SK-N-MC (cell line): ENCODE measurements at regions not wholly inside any gene's neighbourhood (a gene's known extent, or its start where the extent isn't known, plus 50 kb on each side); places are given as distances from the start of the nearest gene placed in this dataset.

Experiments
- DNase-seq: peaks from one replicate; pipeline ENCODE4 v3.0.0-alpha.2; 2011; ENCODE audit warnings: low read depth, low spot score
- H3K27ac ChIP-seq: fragments of 200-600 bp; sonication (generic); 2 replicates; pipeline ENCODE4 v1.5.1; 2016; ENCODE audit warnings: mixed run types
- H3K36me3 ChIP-seq: fragments of 200-600 bp; sonication (generic); 2 replicates; pipeline ENCODE4 v1.6.1; 2017; ENCODE audit warnings: antibody characterized with exemption, low read length, mixed read lengths; ENCODE audit not compliant: insufficient read depth
- H3K4me3 ChIP-seq: fragments of 200-600 bp; sonication (generic); 2 replicates; pipeline ENCODE4 v1.5.1; 2016
- H3K9ac ChIP-seq: fragments of 200-600 bp; sonication (generic); 2 replicates; pipeline ENCODE4 v1.8.0; 2017; ENCODE audit warnings: mixed run types, mixed read lengths; ENCODE audit not compliant: insufficient read length
- H3K9me3 ChIP-seq: fragments of 200-600 bp; sonication (generic); 2 replicates; pipeline ENCODE4 v1.6.1; 2017; ENCODE audit warnings: low read depth, mild to moderate bottlenecking, antibody characterized with exemption, low read length, moderate library complexity, mixed read lengths
- EZH2 ChIP-seq: fragments of 200-600 bp; sonication (generic); IDR thresholded peaks from one replicate; pipeline ENCODE4 v1.6.1; 2017; ENCODE audit warnings: antibody characterized with exemption
- FOXP2 ChIP-seq: optimal IDR thresholded peaks from 2 replicates; pipeline ENCODE3; 2011; ENCODE audit warnings: mild to moderate bottlenecking, moderate library complexity; ENCODE audit not compliant: insufficient read depth; ENCODE audit errors: extremely low read length, control extremely low read depth
- POLR2AphosphoS5 ChIP-seq: IDR thresholded peaks from 2 replicates; pipeline ENCODE4 v1.6.1; 2012; ENCODE audit warnings: mild to moderate bottlenecking, low read depth, low read length, borderline replicate concordance

DNA sequence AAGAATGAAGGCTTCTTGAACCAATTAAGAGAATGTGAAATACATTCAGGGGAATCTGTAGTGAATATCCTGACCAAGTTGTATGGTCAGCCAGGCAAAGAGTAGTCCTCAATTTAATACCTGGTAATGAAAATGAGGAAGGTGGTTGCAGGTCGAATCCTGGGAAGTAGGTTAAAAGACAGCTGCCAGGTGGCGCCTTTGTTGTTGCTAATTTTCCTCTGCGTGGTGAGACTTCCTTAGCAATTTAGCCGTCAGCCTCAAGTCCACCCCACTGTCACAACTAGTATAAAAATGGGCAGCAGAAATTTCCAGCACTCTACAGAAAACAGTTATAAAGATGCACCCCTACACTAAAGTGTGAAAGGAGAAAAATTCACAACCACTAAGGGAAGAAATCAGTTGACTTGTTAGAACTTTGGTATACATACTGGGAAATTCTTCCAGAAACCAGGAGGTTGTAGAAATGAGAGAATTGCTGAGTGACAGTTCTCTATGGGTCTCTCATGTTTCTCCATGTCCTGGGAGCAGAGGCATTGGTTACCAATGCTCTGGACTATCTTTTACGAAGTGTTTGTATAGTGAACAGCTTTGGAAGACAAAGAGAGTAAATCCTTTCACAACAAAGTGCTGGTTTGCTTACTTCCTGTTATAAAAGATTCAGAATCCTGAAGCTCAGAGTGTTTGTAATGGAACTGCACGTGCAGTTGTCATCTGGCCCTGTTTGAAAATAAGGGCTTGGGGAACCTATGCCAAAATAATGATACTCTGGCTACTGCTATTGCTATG, 235.9 kb downstream of the NHLRC3 start:
- no peak for TF ChIP-seq FOXP2
- no peak for TF ChIP-seq POLR2AphosphoS5
- TF ChIP-seq EZH2: no peak
- H3K4me3 ChIP-seq: 0 out of 2 replicates have a peak overlapping the region, but pooled peaks have one; percentile 8
- no peaks in the 10 kb centered on the region for H3K36me3 ChIP-seq
- no peaks in the 10 kb centered on the region for H3K9me3 ChIP-seq
- no peak overlapping the region for H3K9ac ChIP-seq
- no peak for DNase-seq
- peak overlapping the region; percentile 16; the same call in 1 of the 2 replicates for H3K27ac ChIP-seq

DNA sequence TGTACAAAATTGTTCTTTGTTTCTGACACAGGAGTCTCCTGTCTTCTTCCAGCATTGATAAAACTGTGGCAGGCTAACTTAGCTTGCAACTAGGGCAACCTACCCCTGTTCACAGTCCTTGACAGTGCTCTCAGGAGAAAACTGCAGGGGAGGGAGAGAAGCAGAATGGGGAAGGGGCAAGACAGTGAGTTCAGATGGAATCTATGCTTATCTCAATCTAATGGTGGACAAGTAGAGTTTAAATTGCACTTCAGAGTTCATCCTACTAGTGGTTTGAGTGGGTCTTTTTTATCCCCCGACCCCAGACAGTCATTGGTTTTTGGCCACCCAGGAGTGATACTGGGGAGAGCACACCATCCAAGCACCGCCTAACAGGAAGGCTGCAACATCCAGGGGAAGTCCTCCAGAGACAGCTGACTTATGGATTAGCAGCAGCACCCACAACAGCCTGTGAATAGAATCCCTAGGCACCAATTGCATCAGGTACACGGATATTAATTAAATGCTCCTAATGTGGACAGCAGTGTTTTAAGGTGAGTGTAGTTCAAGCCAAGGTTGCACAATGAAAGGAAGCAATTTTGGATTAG, 236.6 kb downstream of the NHLRC3 start:
- Histone ChIP-seq H3K4me3 (no peak overlapping the region), H3K9me3 (no peaks in the 10 kb centered on the region), H3K36me3 (no peaks in the 10 kb centered on the region), H3K9ac (no peak overlapping the region), H3K27ac (no peak overlapping the region; the same call in 1 of the 2 replicates)
- DNase-seq: no peak
- TF ChIP-seq FOXP2 (no peak), POLR2AphosphoS5 (no peak), EZH2 (no peak)

DNA sequence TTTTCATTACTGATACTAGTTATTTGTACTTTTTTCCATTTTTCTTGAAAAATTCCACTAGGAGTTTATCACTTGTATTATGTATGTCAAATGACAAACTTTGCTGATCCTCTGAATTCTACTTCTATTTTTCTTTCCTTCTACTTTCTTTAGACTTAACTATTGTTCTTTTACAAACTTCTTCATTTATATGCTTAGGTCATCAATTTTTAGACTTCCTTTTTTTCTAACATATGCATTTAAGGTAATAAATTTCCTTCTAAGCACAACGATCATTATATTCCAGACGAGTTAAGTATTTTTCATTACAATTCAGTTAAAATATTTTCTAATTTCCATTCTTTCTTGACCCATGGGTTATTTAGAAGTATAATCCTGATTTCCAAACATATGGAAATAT, 240.8 kb downstream of the NHLRC3 start:
- no peaks in the 10 kb centered on the region for H3K36me3 ChIP-seq
- H3K9me3 ChIP-seq: no peaks in the 10 kb centered on the region
- no peak overlapping the region for H3K27ac ChIP-seq
- DNase-seq: no peak
- no peak for TF ChIP-seq FOXP2
- no peak for TF ChIP-seq EZH2
- H3K9ac ChIP-seq: no peak overlapping the region
- no peak overlapping the region for H3K4me3 ChIP-seq

DNA sequence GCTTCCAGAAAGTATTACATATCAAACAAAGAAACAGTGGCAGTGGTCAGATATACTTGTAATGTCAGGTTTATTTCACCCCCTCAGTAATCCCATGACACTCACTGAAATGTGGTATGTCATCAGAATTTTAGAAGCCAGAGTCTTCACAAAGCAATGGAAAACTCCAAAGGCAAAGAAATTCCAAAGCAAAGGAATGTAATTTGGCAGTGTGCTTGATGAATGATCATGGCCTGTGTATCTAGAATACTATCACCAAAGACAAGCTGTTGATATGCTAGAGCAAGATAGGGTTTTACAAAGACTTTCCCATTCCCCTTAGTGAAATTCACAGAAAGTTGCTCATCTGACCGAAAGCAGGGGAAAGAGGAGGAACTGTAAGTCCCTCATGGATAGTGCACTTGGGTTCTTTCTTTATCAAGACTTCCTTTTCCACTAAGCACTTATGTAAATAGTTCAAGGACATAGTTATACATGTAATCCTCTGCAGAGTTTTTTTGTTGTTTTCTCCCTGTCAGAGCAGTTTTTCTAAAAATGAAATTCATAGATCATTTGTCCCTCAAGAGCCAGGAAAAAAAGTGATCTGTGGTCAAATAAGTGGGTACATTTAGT, 243.4 kb downstream of the NHLRC3 start:
- Histone ChIP-seq H3K9ac (no peak overlapping the region), H3K27ac (no peak overlapping the region), H3K9me3 (no peaks in the 10 kb centered on the region), H3K4me3 (no peak overlapping the region), H3K36me3 (no peaks in the 10 kb centered on the region)
- DNase-seq: no peak
- no peak for TF ChIP-seq POLR2AphosphoS5
- no peak for TF ChIP-seq EZH2
- TF ChIP-seq FOXP2: no peak

DNA sequence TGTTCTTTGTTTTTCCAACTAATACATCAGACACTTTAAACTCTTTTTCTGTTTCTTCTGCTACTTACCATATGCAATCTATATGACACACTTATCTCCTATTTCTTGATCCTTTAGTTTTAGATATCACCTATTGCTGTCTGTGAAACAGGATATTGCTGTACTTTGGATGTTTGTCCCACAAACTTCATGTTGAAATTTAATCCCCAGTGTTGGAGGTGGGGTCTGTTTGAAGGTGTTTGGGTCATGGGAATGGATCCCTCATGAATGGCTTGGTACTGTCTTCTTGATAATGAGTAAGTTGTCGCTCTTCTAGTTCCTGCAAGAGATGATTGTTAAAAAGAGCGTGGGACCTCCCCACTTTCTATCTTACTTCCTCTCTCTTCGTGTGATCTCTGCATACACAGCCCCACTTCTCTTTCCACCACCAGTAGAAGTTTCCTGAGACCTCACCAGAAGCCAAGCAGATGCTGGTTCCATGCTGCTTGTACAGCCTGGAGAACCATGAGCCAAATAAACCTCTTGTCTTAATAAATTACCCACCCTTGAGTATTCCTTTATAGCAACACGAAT, 244.2 kb downstream of the NHLRC3 start:
- no peak overlapping the region for H3K27ac ChIP-seq
- no peaks in the 10 kb centered on the region for H3K9me3 ChIP-seq
- TF ChIP-seq EZH2 (no peak), POLR2AphosphoS5 (no peak), FOXP2 (no peak)
- DNase-seq: no peak
- H3K4me3 ChIP-seq: no peak overlapping the region
- H3K36me3 ChIP-seq: no peaks in the 10 kb centered on the region
- H3K9ac ChIP-seq: no peak overlapping the region

DNA sequence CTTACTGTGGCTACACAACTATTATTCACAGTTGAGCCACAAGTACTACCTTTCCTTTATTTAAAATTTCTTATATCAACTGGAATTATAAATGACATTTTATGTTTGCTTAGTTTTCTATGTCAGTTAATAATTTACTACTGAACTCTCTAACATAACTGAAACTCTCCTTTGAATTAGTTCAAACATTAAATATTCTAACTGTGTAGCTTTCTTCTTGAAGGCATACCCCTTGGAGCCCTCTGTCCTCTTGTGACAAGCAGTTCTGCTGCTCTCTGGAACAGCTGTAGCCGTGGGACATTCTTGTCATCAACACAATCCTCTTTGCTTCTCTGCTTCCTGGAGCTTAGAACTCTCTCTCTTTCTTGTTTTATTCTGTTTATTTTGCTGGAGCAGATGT, 244.8 kb downstream of the NHLRC3 start:
- Histone ChIP-seq H3K36me3 (no peaks in the 10 kb centered on the region), H3K4me3 (no peak overlapping the region), H3K9ac (no peak overlapping the region), H3K9me3 (no peaks in the 10 kb centered on the region), H3K27ac (no peak overlapping the region)
- TF ChIP-seq POLR2AphosphoS5 (no peak), EZH2 (no peak), FOXP2 (no peak)
- DNase-seq: no peak

GRCh38 chr13:39284801-39285388, 246.6 kb downstream of the NHLRC3 start:
- H3K4me3 ChIP-seq: no peak overlapping the region
- H3K27ac ChIP-seq: no peak overlapping the region
- DNase-seq: no peak
- TF ChIP-seq FOXP2 (no peak), POLR2AphosphoS5 (no peak), EZH2 (no peak)
- H3K9ac ChIP-seq: no peak overlapping the region
- H3K36me3 ChIP-seq: no peaks in the 10 kb centered on the region
- H3K9me3 ChIP-seq: no peaks in the 10 kb centered on the region; the same call in 1 of the 2 replicates
